Lower leg skin (tissue), 3 donors: ENCODE measurements at regions not wholly inside any gene's neighbourhood (a gene's known extent, or its start where the extent isn't known, plus 50 kb on each side); places are given as distances from the start of the nearest gene placed in this dataset.

Source experiments
- CTCF ChIP-seq, 3 donors: fragments of 450-650 bp; IDR thresholded peaks; one replicate each; pipeline ENCODE4 v1.5.1; 2016; ENCODE audit warnings: antibody characterized with exemption in 3 of 3, mild to moderate bottlenecking in 3 of 3, moderate library complexity in 2 of 3
- POLR2A ChIP-seq, 2 donors: fragments of 450-650 bp; IDR thresholded peaks; one replicate each; pipeline ENCODE4 v1.6.1; 2016 to 2017; ENCODE audit warnings: antibody characterized with exemption in 2 of 2, mild to moderate bottlenecking in 1 of 2, moderate library complexity in 1 of 2

- TF ChIP-seq CTCF (IDR thresholded peaks at IDR 0.05) (no peak), POLR2A (IDR thresholded peaks at IDR 0.05) (no peak)
These were observed 98.3 kb upstream of the SPATA12 start for GRCh38 chr3:56962206-56962605.
